Keratinocyte (primary cell): ENCODE measurements at regions not wholly inside any gene's neighbourhood (a gene's known extent, or its start where the extent isn't known, plus 50 kb on each side); places are given as distances from the start of the nearest gene placed in this dataset.

Experiments
- DNase-seq: peaks from one replicate; pipeline ENCODE4 v3.0.0-alpha.2; 2011; ENCODE audit warnings: low read depth, missing footprints, low spot score
- FAIRE-seq: peaks from 2 replicates; lab custom pipeline; 2011; peaks lifted over from hg19 to GRCh38; lab: Jason Lieb, UNC
- H2AFZ ChIP-seq: 2 replicates; pipeline ENCODE4 v1.6.0; 2012; ENCODE audit warnings: low read length, control low read depth, inconsistent platforms; ENCODE audit not compliant: control insufficient read depth
- H3K27ac ChIP-seq: 2 replicates; pipeline ENCODE4 v1.5.1; 2011; ENCODE audit warnings: low read length; ENCODE audit not compliant: control insufficient read depth, insufficient read depth
- H3K27me3 ChIP-seq: 3 replicates; pipeline ENCODE4 v1.6.0; 2011; ENCODE audit warnings: low read length; ENCODE audit not compliant: control insufficient read depth, insufficient read depth; ENCODE audit errors: extremely low read depth
- H3K36me3 ChIP-seq, 2 experiments: 2 replicates in 1 of 2; 3 replicates in 1 of 2; pipeline ENCODE4 v1.5.1; 2011; ENCODE audit warnings: low read length in 2 of 2, mild to moderate bottlenecking in 1 of 2; ENCODE audit not compliant: control insufficient read depth in 2 of 2, insufficient read depth in 2 of 2; ENCODE audit errors: extremely low read depth in 1 of 2
- H3K4me1 ChIP-seq: 3 replicates; pipeline ENCODE4 v1.5.1; 2011; ENCODE audit warnings: low read length; ENCODE audit not compliant: control insufficient read depth, insufficient read depth; ENCODE audit errors: extremely low read depth
- H3K4me2 ChIP-seq: 3 replicates; pipeline ENCODE4 v1.6.0; 2011; ENCODE audit warnings: low read depth, low read length; ENCODE audit not compliant: control insufficient read depth, insufficient read depth; ENCODE audit errors: extremely low read depth
- H3K4me3 ChIP-seq, 3 experiments: fragments of 200-600 bp in 1 of 3; sonication (generic) in 1 of 3; 2 replicates in 2 of 3; 3 replicates in 1 of 3; pipeline ENCODE4 v1.5.1; 2011 to 2016; ENCODE audit warnings: low read length in 3 of 3, mild to moderate bottlenecking in 3 of 3, control low read depth in 2 of 3, inconsistent platforms in 1 of 3, low read depth in 1 of 3, mixed read lengths in 1 of 3, mixed run types in 1 of 3, moderate library complexity in 1 of 3; ENCODE audit not compliant: control insufficient read depth in 2 of 3, insufficient read depth in 2 of 3; ENCODE audit errors: extremely low read depth in 1 of 3
- H3K79me2 ChIP-seq: 2 replicates; pipeline ENCODE4 v1.6.0; 2012; ENCODE audit warnings: low read length; ENCODE audit not compliant: control insufficient read depth, insufficient read depth
- H3K9ac ChIP-seq: 3 replicates; pipeline ENCODE4 v1.6.0; 2011; ENCODE audit warnings: low read length; ENCODE audit not compliant: control insufficient read depth, insufficient read depth; ENCODE audit errors: extremely low read depth
- H3K9me1 ChIP-seq: 3 replicates; pipeline ENCODE4 v1.6.0; 2011; ENCODE audit warnings: low read length; ENCODE audit not compliant: control insufficient read depth, insufficient read depth; ENCODE audit errors: extremely low read depth
- H3K9me3 ChIP-seq: 2 replicates; pipeline ENCODE4 v1.5.1; 2012; ENCODE audit warnings: low read depth, low read length; ENCODE audit not compliant: control insufficient read depth
- H4K20me1 ChIP-seq: 3 replicates; pipeline ENCODE4 v1.6.0; 2011; ENCODE audit warnings: low read length; ENCODE audit not compliant: control insufficient read depth, insufficient read depth; ENCODE audit errors: extremely low read depth
- EZH2 ChIP-seq: IDR thresholded peaks from one replicate; pipeline ENCODE4 v1.6.1; 2012; ENCODE audit warnings: inconsistent platforms, mild to moderate bottlenecking, low read length, moderate library complexity
- dilution Hi-C: fragments of 300-500 bp; cut with MboI; formaldehyde crosslinking; loops from one replicate; pipeline ENCODE4 v1.7.0; 2020; ENCODE audit warnings: low sequenced_read_pairs; ENCODE audit not compliant: extremely low pct_ligation_motif_present
- TF ChIP-seq, protein P1 (sequence below), 3 experiments: IDR thresholded peaks in 1 of 3; conservative IDR thresholded peaks in 1 of 3; optimal IDR thresholded peaks in 1 of 3; 2 replicates in 2 of 3; 3 replicates in 1 of 3; pipeline versions ENCODE3 to v1.5.1; 2011; ENCODE audit warnings: low read length in 3 of 3, mild to moderate bottlenecking in 3 of 3, moderate library complexity in 2 of 3, control low read depth in 1 of 3, inconsistent platforms in 1 of 3; ENCODE audit not compliant: insufficient read depth in 2 of 3; ENCODE audit errors: extremely low read depth in 1 of 3

DNA sequence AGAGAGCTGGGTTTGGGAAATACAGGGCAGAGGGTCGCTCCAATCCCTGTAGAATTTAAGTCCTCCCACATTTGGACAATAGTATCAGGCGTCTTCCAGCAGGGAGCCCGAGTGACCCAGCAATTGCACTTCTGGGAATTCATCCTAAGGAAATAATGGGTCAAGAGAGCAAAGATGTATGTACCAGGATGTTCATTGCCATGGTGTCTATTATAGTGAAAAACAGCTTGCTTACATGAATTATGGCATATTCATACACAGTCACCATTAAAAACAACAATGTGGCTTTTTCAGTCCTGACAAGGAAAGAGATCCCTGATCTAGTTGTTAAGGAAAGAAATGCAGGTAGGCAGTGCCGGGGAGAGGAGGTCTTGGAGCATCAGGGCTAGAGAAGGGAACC is 167.7 kb downstream of the PJA1 start:
- Histone ChIP-seq H4K20me1 (no peaks in the 10 kb centered on the region), H3K9me3 (no peaks in the 10 kb centered on the region), H3K9me1 (no peaks in the 10 kb centered on the region), H3K4me2 (no peak overlapping the region), H3K9ac (no peak overlapping the region), H3K27ac (no peak overlapping the region), H3K27me3 (no peaks in the 10 kb centered on the region), H3K4me3 (no peak overlapping the region), H3K36me3 (no peaks in the 10 kb centered on the region), H3K4me1 (peaks cover 30% of the 10 kb centered on the region), H2AFZ (no peak overlapping the region), H3K79me2 (no peaks in the 10 kb centered on the region)
- dilution Hi-C loops = no loop called here
- DNase-seq = no peak
- FAIRE-seq = no peak
- TF ChIP-seq, protein P1, sequence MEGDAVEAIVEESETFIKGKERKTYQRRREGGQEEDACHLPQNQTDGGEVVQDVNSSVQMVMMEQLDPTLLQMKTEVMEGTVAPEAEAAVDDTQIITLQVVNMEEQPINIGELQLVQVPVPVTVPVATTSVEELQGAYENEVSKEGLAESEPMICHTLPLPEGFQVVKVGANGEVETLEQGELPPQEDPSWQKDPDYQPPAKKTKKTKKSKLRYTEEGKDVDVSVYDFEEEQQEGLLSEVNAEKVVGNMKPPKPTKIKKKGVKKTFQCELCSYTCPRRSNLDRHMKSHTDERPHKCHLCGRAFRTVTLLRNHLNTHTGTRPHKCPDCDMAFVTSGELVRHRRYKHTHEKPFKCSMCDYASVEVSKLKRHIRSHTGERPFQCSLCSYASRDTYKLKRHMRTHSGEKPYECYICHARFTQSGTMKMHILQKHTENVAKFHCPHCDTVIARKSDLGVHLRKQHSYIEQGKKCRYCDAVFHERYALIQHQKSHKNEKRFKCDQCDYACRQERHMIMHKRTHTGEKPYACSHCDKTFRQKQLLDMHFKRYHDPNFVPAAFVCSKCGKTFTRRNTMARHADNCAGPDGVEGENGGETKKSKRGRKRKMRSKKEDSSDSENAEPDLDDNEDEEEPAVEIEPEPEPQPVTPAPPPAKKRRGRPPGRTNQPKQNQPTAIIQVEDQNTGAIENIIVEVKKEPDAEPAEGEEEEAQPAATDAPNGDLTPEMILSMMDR (optimal IDR thresholded peaks at IDR 0.05 in 1 of 3, IDR thresholded peaks at IDR 0.05 in 1 of 3, conservative IDR thresholded peaks at IDR 0.05 in 1 of 3; ENCODE audit: extremely low read depth in 1 of 3, insufficient read depth in 2 of 3, low read length in 3 of 3) = no peak
- TF ChIP-seq EZH2 = no peak

DNA sequence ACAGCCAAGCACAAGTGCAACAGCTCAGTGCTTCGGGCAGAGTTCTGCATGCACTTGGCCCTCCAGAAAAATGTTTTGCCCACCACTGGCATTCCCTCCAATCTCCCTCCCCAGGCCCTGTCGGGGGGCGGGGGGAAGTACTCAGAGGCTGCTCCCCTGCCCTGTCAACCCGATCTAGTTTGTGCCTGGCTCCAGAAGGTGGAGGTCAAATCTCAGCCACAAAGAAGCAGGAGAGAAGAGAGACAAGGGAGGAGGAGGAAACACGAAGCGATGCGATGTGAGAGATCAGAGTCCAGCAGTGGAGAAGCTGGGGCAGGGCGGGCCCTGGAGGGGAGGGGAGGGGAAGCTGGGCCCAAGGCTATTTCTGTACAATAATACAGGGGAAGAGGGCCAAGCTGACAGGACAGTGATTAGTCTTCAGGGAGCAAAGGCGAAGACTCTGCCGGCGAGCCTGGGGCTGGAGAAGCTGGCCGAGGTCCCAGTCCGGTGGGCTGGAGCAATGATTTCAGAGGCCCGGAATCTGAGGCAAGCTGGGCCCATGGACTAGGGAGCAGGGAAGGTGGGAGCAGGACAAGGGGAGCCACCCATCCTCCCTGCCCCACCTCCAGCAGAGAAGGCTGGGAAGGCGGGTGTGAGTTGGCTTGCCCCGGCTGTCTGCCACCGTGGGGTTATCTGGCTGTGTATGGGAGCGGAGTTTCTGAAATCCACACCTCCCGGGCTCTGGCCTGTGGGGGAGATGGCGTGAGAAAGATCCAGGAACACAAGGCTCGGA is 167.1 kb downstream of the EFNB1 start:
- Histone ChIP-seq H4K20me1 (no peaks in the 10 kb centered on the region), H2AFZ (no peak overlapping the region), H3K4me3 (no peak overlapping the region), H3K9me1 (no peaks in the 10 kb centered on the region), H3K79me2 (no peaks in the 10 kb centered on the region), H3K9me3 (no peaks in the 10 kb centered on the region), H3K4me2 (no peak overlapping the region), H3K27ac (peak overlapping the region; percentile 12), H3K36me3 (no peaks in the 10 kb centered on the region), H3K4me1 (peaks cover 30% of the 10 kb centered on the region), H3K27me3 (no peaks in the 10 kb centered on the region), H3K9ac (no peak overlapping the region)
- FAIRE-seq (no peak), DNase-seq (no peak)
- dilution Hi-C loops = no loop called here
- TF ChIP-seq, protein P1 (optimal IDR thresholded peaks at IDR 0.05 in 1 of 3, IDR thresholded peaks at IDR 0.05 in 1 of 3, conservative IDR thresholded peaks at IDR 0.05 in 1 of 3; ENCODE audit: extremely low read depth in 1 of 3, insufficient read depth in 2 of 3, low read length in 3 of 3) = no peak
- TF ChIP-seq EZH2 = no peak
